Activated naive CD4-positive, alpha-beta T cell treated with anti-CD3 and anti-CD28 coated beads, Interleukin-2, amount 50 U/mL, for 24 hours (primary cell): ENCODE measurements at regions not wholly inside any gene's neighbourhood (a gene's known extent, or its start where the extent isn't known, plus 50 kb on each side); places are given as distances from the start of the nearest gene placed in this dataset.
"Not testable (repeated sequence)": the region's sequence is repeated elsewhere in the genome, so short reads cannot be mapped to it uniquely, and the experiment has no call there.

Experiments
- H3K27ac Mint-ChIP-seq: one replicate; pipeline ENCODE4 v1.8.0; 2021; ENCODE audit warnings: mild to moderate bottlenecking, mixed read lengths
- H3K27me3 Mint-ChIP-seq: one replicate; pipeline ENCODE4 v1.8.0; 2021; ENCODE audit warnings: mixed read lengths
- H3K36me3 Mint-ChIP-seq: one replicate; pipeline ENCODE4 v1.8.0; 2021; ENCODE audit warnings: mixed read lengths
- H3K4me1 Mint-ChIP-seq: one replicate; pipeline ENCODE4 v1.8.0; 2021; ENCODE audit warnings: mixed read lengths
- H3K4me3 Mint-ChIP-seq: one replicate; pipeline ENCODE4 v1.8.0; 2021; ENCODE audit warnings: mild to moderate bottlenecking, mixed read lengths
- H3K9me3 Mint-ChIP-seq: one replicate; pipeline ENCODE4 v1.8.0; 2021; ENCODE audit warnings: mixed read lengths

DNA sequence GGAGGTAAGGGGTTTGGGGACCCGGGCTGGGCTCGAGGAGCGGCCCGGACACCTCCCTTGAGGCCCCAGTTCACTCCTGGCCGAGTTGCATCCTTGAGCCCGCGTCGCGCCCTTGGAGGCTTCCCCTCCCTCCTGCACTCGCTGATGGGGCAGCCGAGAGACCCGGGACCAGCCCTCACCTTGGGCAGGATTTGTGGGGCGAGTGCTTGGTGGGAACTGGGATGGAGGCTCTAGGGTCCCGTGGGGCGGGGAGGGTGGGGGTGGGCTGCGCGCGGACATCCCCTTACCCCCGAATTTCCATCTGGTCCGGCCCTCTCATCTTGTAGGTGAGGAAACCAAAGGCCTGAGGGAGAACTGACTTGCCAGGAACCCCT, 134.9 kb upstream of the ERV3-1 start:
- H3K9me3 Mint-ChIP-seq, H3K27ac Mint-ChIP-seq, H3K4me1 Mint-ChIP-seq, H3K4me3 Mint-ChIP-seq, H3K36me3 Mint-ChIP-seq, H3K27me3 Mint-ChIP-seq: not testable (repeated sequence)

- H3K4me1 Mint-ChIP-seq, H3K4me3 Mint-ChIP-seq, H3K36me3 Mint-ChIP-seq, H3K27me3 Mint-ChIP-seq, H3K27ac Mint-ChIP-seq, H3K9me3 Mint-ChIP-seq: not testable (repeated sequence)
Measured at GRCh38 chr7:65140543-65141404, 134.3 kb upstream of the ERV3-1 start.

- not testable (repeated sequence) for H3K27ac Mint-ChIP-seq, H3K27me3 Mint-ChIP-seq, H3K4me3 Mint-ChIP-seq, H3K36me3 Mint-ChIP-seq, H3K9me3 Mint-ChIP-seq, H3K4me1 Mint-ChIP-seq
Measured at GRCh38 chr7:65136850-65137249, 130.4 kb upstream of the ERV3-1 start.

DNA sequence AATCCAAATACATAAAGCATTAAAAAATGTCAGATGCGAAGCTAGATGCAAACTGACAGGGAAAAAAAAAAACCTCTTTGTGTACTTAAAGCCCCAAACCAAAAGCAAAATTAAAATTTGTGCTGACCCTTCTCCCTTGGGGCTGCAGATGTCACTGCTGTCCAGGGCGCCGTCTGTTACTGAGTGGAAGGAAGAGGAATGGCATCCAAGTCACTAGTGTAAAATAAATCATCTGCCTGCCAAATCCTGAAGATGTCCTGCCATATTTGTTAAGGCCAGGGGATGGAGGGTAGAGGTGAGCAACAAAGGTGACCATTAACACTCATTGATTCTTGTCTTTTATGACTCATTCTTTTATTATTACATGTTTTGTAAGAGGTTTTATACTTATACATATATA, 126.6 kb upstream of the ERV3-1 start:
- H3K36me3 Mint-ChIP-seq, result not testable (repeated sequence)

DNA sequence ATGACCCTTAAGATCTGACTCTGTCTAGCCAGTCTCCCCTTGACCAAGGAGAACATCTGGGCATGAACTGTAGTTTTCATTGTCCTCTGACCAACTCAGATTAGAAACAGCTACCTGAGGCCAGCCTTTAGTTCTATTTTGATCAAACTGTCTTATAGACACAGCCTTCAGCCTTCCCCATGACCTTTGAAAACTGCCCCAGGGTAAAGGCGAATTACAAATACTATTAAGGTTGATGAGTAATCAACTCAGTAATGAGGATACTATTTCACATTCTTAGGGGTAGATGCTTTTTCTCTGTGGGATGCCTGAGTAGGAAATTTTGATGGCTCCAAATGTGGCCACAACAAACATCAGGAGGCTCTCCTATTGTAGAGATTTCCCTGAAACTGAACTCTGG, 125.8 kb upstream of the ERV3-1 start:
- H3K9me3 Mint-ChIP-seq, H3K4me1 Mint-ChIP-seq, H3K27me3 Mint-ChIP-seq, H3K36me3 Mint-ChIP-seq, H3K4me3 Mint-ChIP-seq, H3K27ac Mint-ChIP-seq: not testable (repeated sequence)

More for the DNA sequence above, 126.6 kb upstream of the ERV3-1 start:
- not testable (repeated sequence) for H3K27me3 Mint-ChIP-seq, H3K27ac Mint-ChIP-seq, H3K9me3 Mint-ChIP-seq, H3K4me3 Mint-ChIP-seq, H3K4me1 Mint-ChIP-seq

- H3K4me1 Mint-ChIP-seq, H3K4me3 Mint-ChIP-seq, H3K27me3 Mint-ChIP-seq, H3K9me3 Mint-ChIP-seq, H3K36me3 Mint-ChIP-seq, H3K27ac Mint-ChIP-seq: not testable (repeated sequence)
Measured at GRCh38 chr7:65127364-65127763, 120.9 kb upstream of the ERV3-1 start.

DNA sequence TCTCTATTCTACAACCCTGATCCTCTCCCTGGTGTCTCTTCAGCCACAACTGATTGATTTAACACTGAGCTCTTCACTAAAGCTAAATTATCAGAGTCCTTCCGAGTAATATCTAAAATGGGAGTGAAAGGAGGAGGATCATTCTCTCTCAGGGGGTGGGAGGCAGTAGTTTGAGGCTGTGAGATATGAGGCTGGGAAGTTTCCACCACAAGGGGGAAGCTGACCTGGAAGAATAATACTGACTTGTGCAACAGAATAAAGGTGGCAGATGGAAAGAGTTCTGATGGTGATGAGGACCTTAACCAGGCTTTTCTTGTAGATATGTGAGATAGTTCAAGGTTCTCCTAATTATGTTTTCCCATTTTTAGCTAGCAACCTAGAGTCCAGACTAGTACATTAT, 118.1 kb upstream of the ERV3-1 start:
- not testable (repeated sequence) for H3K4me3 Mint-ChIP-seq, H3K27ac Mint-ChIP-seq, H3K36me3 Mint-ChIP-seq, H3K4me1 Mint-ChIP-seq, H3K27me3 Mint-ChIP-seq, H3K9me3 Mint-ChIP-seq

GRCh38 chr7:65105650-65106203, 99.2 kb upstream of the ERV3-1 start:
- H3K9me3 Mint-ChIP-seq, H3K27me3 Mint-ChIP-seq, H3K36me3 Mint-ChIP-seq, H3K27ac Mint-ChIP-seq, H3K4me3 Mint-ChIP-seq, H3K4me1 Mint-ChIP-seq: not testable (repeated sequence)

DNA sequence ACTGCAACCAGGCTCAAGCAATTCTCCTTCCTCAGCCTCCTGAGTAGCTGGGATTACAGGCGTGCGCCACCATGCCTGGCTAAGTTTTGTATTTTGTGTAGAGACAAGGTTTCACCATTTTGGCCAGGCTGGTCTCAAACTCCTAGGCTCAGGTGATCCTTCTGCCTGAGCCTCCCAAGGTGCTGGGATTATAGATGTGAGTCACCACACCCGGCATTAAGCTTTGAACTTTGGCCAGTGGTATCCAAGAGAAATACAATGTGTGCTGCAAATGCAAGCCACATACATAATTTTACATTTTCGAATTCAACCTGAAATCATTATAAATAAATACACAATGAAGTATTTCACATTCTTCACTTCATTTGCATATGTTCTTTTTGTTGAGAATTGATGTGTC, 94.0 kb upstream of the ERV3-1 start:
- not testable (repeated sequence) for H3K9me3 Mint-ChIP-seq, H3K27ac Mint-ChIP-seq, H3K27me3 Mint-ChIP-seq, H3K4me3 Mint-ChIP-seq, H3K36me3 Mint-ChIP-seq, H3K4me1 Mint-ChIP-seq

GRCh38 chr7:65081669-65082055, 75.2 kb upstream of the ERV3-1 start:
- H3K4me1 Mint-ChIP-seq, H3K9me3 Mint-ChIP-seq, H3K36me3 Mint-ChIP-seq, H3K27me3 Mint-ChIP-seq: not testable (repeated sequence)
- H3K27ac Mint-ChIP-seq, result peak overlapping the region; percentile 85
- peak overlapping the region; percentile 89 for H3K4me3 Mint-ChIP-seq

- peak overlapping the region; percentile 85 for H3K27ac Mint-ChIP-seq
- peak overlapping the region; percentile 89 for H3K4me3 Mint-ChIP-seq
- H3K9me3 Mint-ChIP-seq, H3K36me3 Mint-ChIP-seq, H3K27me3 Mint-ChIP-seq, H3K4me1 Mint-ChIP-seq: not testable (repeated sequence)
Measured at GRCh38 chr7:65080799-65081668, 74.5 kb upstream of the ERV3-1 start.

DNA sequence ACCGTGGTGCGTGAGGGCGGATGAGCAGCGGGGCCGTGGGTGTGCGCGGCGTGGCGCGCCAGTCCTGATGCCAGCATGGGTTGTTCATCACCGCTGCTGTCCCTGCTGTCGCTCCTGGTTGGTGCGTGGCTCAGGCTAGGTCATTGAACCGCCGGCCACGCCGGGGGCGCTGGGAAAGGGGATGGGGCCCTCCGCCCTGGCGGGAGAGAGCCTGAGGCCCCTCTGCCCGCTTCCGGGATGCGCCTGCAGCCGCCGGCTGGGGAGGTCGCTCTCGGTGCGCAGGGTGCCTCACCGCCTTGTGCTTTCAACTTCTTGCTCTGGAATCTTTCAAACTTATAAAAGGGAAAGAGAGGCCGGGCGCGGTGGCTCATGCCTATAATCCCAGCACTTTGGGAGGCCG, 68.5 kb upstream of the ERV3-1 start:
- H3K4me1 Mint-ChIP-seq, H3K27me3 Mint-ChIP-seq, H3K9me3 Mint-ChIP-seq, H3K27ac Mint-ChIP-seq, H3K4me3 Mint-ChIP-seq: not testable (repeated sequence)
- H3K36me3 Mint-ChIP-seq, result peaks cover 13% of the 10 kb centered on the region

DNA sequence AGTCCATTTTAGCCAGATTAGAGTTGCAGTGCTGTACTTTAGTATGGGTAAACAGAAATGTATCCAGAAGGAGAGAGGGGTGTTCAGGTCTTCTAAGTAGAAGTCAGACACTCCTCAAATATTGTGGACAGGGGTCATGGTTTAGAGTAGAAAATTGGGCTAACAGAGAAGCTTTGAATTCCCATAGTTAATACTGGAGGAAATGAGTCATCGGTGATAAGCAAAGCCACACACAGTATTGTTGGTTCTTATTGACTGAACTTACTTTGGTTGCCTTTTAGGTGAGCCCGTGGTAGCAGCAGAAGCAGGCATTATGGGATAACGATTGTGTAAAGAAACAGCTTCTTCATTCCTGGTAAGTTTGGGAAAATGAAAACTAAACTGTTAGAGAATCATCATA, 66.7 kb upstream of the ERV3-1 start:
- not testable (repeated sequence) for H3K27ac Mint-ChIP-seq, H3K9me3 Mint-ChIP-seq, H3K27me3 Mint-ChIP-seq, H3K4me3 Mint-ChIP-seq, H3K4me1 Mint-ChIP-seq
- H3K36me3 Mint-ChIP-seq, result peaks cover 17% of the 10 kb centered on the region

GRCh38 chr7:65071854-65072431, 65.5 kb upstream of the ERV3-1 start:
- not testable (repeated sequence) for H3K27me3 Mint-ChIP-seq, H3K27ac Mint-ChIP-seq, H3K4me3 Mint-ChIP-seq, H3K9me3 Mint-ChIP-seq, H3K4me1 Mint-ChIP-seq
- H3K36me3 Mint-ChIP-seq, result peaks cover 13% of the 10 kb centered on the region

DNA sequence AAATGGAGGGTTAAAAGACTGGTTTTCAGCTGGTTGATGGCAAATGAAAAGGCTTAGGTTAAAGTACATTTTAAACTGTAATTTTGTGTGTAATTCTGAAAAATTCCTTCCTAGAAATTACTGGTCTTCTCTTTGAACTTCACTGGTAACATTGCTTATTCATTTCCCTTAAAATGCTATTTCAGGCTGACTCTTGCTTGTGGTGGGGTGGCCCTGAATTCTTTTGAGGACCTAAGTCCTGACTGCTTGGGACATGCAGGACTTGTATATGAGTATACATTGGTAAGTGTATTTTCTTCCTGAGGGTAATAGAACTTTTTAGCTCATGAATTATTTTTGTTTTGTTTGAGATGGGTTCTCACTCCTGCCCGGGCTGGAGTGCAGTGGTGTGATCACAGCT, 63.0 kb upstream of the ERV3-1 start:
- H3K27me3 Mint-ChIP-seq, H3K9me3 Mint-ChIP-seq, H3K4me1 Mint-ChIP-seq, H3K4me3 Mint-ChIP-seq, H3K27ac Mint-ChIP-seq: not testable (repeated sequence)
- H3K36me3 Mint-ChIP-seq, result peaks cover 21% of the 10 kb centered on the region

DNA sequence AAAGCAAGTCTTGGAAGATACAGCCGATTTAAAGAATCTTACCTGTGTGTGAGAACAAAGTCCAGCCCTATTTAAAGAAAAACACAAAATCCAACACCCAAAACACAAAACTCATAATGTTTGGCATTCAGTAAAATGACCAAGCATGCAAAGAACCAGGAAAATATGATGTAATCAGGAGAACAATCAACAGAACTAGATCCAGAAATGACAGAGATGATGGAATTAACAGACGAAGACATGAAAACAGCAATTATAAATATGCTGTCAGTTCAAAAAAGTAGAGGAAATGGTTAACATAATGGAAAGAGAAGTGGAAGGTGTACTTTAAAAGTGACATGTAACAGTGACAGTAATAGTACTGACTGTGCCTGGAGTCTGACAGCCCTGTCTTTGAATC, 56.1 kb upstream of the ERV3-1 start:
- not testable (repeated sequence) for H3K9me3 Mint-ChIP-seq, H3K27ac Mint-ChIP-seq, H3K4me1 Mint-ChIP-seq, H3K4me3 Mint-ChIP-seq, H3K27me3 Mint-ChIP-seq
- peaks cover 19% of the 10 kb centered on the region for H3K36me3 Mint-ChIP-seq
